ENCODE measurements at regions not wholly inside any gene's neighbourhood (a gene's known extent, or its start where the extent isn't known, plus 50 kb on each side); places are given as distances from the start of the nearest gene placed in this dataset.

- TF ChIP-seq TAF1 (IDR thresholded peaks at IDR 0.05; ENCODE audit: low read depth) (no peak), EGR1 (IDR thresholded peaks at IDR 0.05) (no peak), YY1 (IDR thresholded peaks at IDR 0.05; ENCODE audit: low read depth) (no peak), REST (IDR thresholded peaks at IDR 0.05; ENCODE audit: low read depth) (no peak), EP300 (IDR thresholded peaks at IDR 0.05; ENCODE audit: borderline replicate concordance) (no peak), CREB1 (IDR thresholded peaks at IDR 0.05; ENCODE audit: low read depth) (no peak), CEBPB (IDR thresholded peaks at IDR 0.05) (no peak), NFIC (IDR thresholded peaks at IDR 0.05) (no peak), USF1 (IDR thresholded peaks at IDR 0.05) (no peak), RAD21 (IDR thresholded peaks at IDR 0.05; ENCODE audit: low read depth) (no peak), TEAD4 (IDR thresholded peaks at IDR 0.05) (no peak), FOXM1 (IDR thresholded peaks at IDR 0.05; ENCODE audit: borderline replicate concordance, low read depth) (no peak)
Observed at GRCh38 chr12:126899926-126900792, 1366.8 kb upstream of the TMEM132C start.
